ENCODE measurements at regions not wholly inside any gene's neighbourhood (a gene's known extent, or its start where the extent isn't known, plus 50 kb on each side); places are given as distances from the start of the nearest gene placed in this dataset.

GRCh38 chr12:62045211-62045610 lies 215.0 kb upstream of the USP15 start:
- no peak overlapping the region for H3K27ac ChIP-seq (ENCODE audit: extremely low read depth, low read depth, low read length)
- H3K4me1 ChIP-seq (ENCODE audit: control insufficient read depth, insufficient read depth, low read length), result no peaks in the 10 kb centered on the region
- no peak overlapping the region for H3K4me3 ChIP-seq (ENCODE audit: low read depth, low read length)
- H3K36me3 ChIP-seq (ENCODE audit: control insufficient read depth in 2 of 2, insufficient read depth in 1 of 2, low read length in 2 of 2), result no peaks in the 10 kb centered on the region
- TF ChIP-seq ZNF645 (tag by site-specific recombination; IDR thresholded peaks at IDR 0.05), result no peak
- no peak for TF ChIP-seq PRDM2 (tag by site-specific recombination; IDR thresholded peaks at IDR 0.05; ENCODE audit: borderline replicate concordance)
- no peak for TF ChIP-seq ZNF341 (tag by site-specific recombination; IDR thresholded peaks at IDR 0.05; ENCODE audit: low read depth)
- TF ChIP-seq ZNF580 (tag by site-specific recombination; IDR thresholded peaks at IDR 0.05), result no peak
- no peak for TF ChIP-seq ZNF248 (tag by site-specific recombination; IDR thresholded peaks at IDR 0.05)
- TF ChIP-seq ZNF660 (tag by site-specific recombination; IDR thresholded peaks at IDR 0.05), result no peak
- ChIA-PET CTCF (no interaction called here), POLR2A (no interaction called here)
- no peaks in the 10 kb centered on the region for H3K9me3 ChIP-seq (ENCODE audit: control insufficient read depth, insufficient read depth, low read depth, low read length)

GRCh38 chr12:62050785-62051184 lies 209.4 kb upstream of the USP15 start:
- H3K4me3 ChIP-seq (ENCODE audit: low read depth, low read length), result no peak overlapping the region
- H3K27ac ChIP-seq (ENCODE audit: extremely low read depth, low read depth, low read length), result no peak overlapping the region
- CTCF ChIA-PET, result interaction anchor here (0.6 to 0.7 kb wide), 2 partner anchors 42 to 142 kb away, joined by 3 read pairs; no protein-coding TSS in a partner anchor
- TF ChIP-seq ZBTB48 (tag by site-specific recombination; IDR thresholded peaks at IDR 0.05) (no peak), KLF9 (tag by site-specific recombination; IDR thresholded peaks at IDR 0.05; ENCODE audit: low read depth) (no peak), KLF16 (tag by site-specific recombination; IDR thresholded peaks at IDR 0.05) (no peak), ZBTB10 (tag by site-specific recombination; IDR thresholded peaks at IDR 0.05) (no peak), GFI1B (tag by site-specific recombination; IDR thresholded peaks at IDR 0.05) (no peak), ZXDB (tag by site-specific recombination; IDR thresholded peaks at IDR 0.05) (no peak), REPIN1 (tag by site-specific recombination; IDR thresholded peaks at IDR 0.05; ENCODE audit: low read depth) (no peak), ZNF366 (tag by site-specific recombination; conservative IDR thresholded peaks at IDR 0.05) (no peak), ZNF433 (tag by site-specific recombination; IDR thresholded peaks at IDR 0.05; ENCODE audit: low read depth) (no peak), ZNF16 (tag by site-specific recombination; IDR thresholded peaks at IDR 0.05; ENCODE audit: low read depth) (no peak), ZNF529 (tag by site-specific recombination; IDR thresholded peaks at IDR 0.05; ENCODE audit: insufficient replicate concordance) (no peak), GLIS1 (tag by site-specific recombination; IDR thresholded peaks at IDR 0.05) (no peak), SP2 (tag by site-specific recombination; IDR thresholded peaks at IDR 0.05) (no peak), ZNF37A (tag by site-specific recombination; IDR thresholded peaks at IDR 0.05) (no peak), ZNF555 (tag by site-specific recombination; conservative IDR thresholded peaks at IDR 0.05) (no peak), ZNF48 (tag by site-specific recombination; IDR thresholded peaks at IDR 0.05) (no peak), ZNF214 (tag by site-specific recombination; IDR thresholded peaks at IDR 0.05; ENCODE audit: borderline replicate concordance) (no peak), KLF7 (tag by site-specific recombination; IDR thresholded peaks at IDR 0.05; ENCODE audit: borderline replicate concordance) (no peak), ZNF530 (tag by site-specific recombination; IDR thresholded peaks at IDR 0.05; ENCODE audit: low read depth) (no peak), ZNF548 (tag by site-specific recombination; IDR thresholded peaks at IDR 0.05) (no peak)
- no peaks in the 10 kb centered on the region for H3K4me1 ChIP-seq (ENCODE audit: control insufficient read depth, insufficient read depth, low read length)
- no peaks in the 10 kb centered on the region for H3K36me3 ChIP-seq (ENCODE audit: control insufficient read depth in 2 of 2, insufficient read depth in 1 of 2, low read length in 2 of 2)
- H3K9me3 ChIP-seq (ENCODE audit: control insufficient read depth, insufficient read depth, low read depth, low read length), result no peaks in the 10 kb centered on the region
- POLR2A ChIA-PET, result no interaction called here

All from HEK293 (cell line).